K562 (cell line): ENCODE measurements at regions not wholly inside any gene's neighbourhood (a gene's known extent, or its start where the extent isn't known, plus 50 kb on each side); places are given as distances from the start of the nearest gene placed in this dataset.

Experiments
- BRD4 ChIP-seq: fragments of 200-600 bp; sonication (generic); IDR thresholded peaks from 2 replicates; pipeline ENCODE4 v1.6.1; 2017; ENCODE audit warnings: inconsistent platforms
- CHAMP1 ChIP-seq: fragments of 450-650 bp; IDR thresholded peaks from 2 replicates; pipeline ENCODE4 v1.6.1; 2016; ENCODE audit warnings: mild to moderate bottlenecking
- CHD2 ChIP-seq: IDR thresholded peaks from 2 replicates; pipeline ENCODE4 v1.6.1; 2011; ENCODE audit warnings: low read depth, low read length
- CREB5 ChIP-seq: fragments of 250-450 bp; sonication (Bioruptor Pico); IDR thresholded peaks from 2 replicates; pipeline ENCODE4 v1.5.0; 2020; ENCODE audit warnings: mild to moderate bottlenecking
- GABPB2 ChIP-seq: fragments of 250-450 bp; sonication (Bioruptor Pico); conservative IDR thresholded peaks from 2 replicates; pipeline ENCODE4 v1.5.1; 2021; ENCODE audit warnings: mild to moderate bottlenecking
- HCFC1 ChIP-seq: IDR thresholded peaks from 2 replicates; pipeline ENCODE4 v1.6.1; 2012; ENCODE audit warnings: low read depth, low read length, improper control_type of control experiment
- MAFF ChIP-seq: IDR thresholded peaks from 2 replicates; pipeline ENCODE4 v1.6.1; 2012; ENCODE audit warnings: low read length, improper control_type of control experiment
- NFE2 ChIP-seq: IDR thresholded peaks from 2 replicates; pipeline ENCODE4 v1.6.1; 2014; ENCODE audit warnings: antibody characterized with exemption, low read depth
- PBX2 ChIP-seq, 2 experiments: IDR thresholded peaks in 1 of 2; conservative IDR thresholded peaks in 1 of 2; 2 replicates each; pipeline ENCODE4 v1.6.1; 2016; ENCODE audit warnings: low read depth in 2 of 2, mild to moderate bottlenecking in 1 of 2, missing compliant biosample characterization in 1 of 2, missing genetic modification characterization in 1 of 2, moderate library complexity in 1 of 2
- PHTF2 ChIP-seq: fragments of 250-450 bp; sonication (Bioruptor Pico); IDR thresholded peaks from 2 replicates; pipeline ENCODE4 v1.5.0; 2021; ENCODE audit warnings: mild to moderate bottlenecking
- SMAD2 ChIP-seq: fragments of 150-350 bp; IDR thresholded peaks from 2 replicates; pipeline ENCODE4 v1.6.1; 2014; ENCODE audit warnings: low read depth, mild to moderate bottlenecking, low read length
- TCF7 ChIP-seq: sonication (generic); IDR thresholded peaks from 2 replicates; pipeline ENCODE4 v1.6.1; 2016; ENCODE audit warnings: antibody characterized with exemption, borderline replicate concordance
- ZBTB9 ChIP-seq: fragments of 450-650 bp; formaldehyde crosslinking; IDR thresholded peaks from 2 replicates; pipeline ENCODE4 v1.4.0; 2020; ENCODE audit warnings: mild to moderate bottlenecking, moderate library complexity
- ZC3H11A ChIP-seq: IDR thresholded peaks from 2 replicates; pipeline ENCODE4 v1.6.1; 2012; ENCODE audit warnings: low read depth, low read length, improper control_type of control experiment
- ZFPM2 ChIP-seq: fragments of 250-450 bp; sonication (Bioruptor Pico); IDR thresholded peaks from 2 replicates; pipeline ENCODE4 v1.5.1; 2022; ENCODE audit warnings: mild to moderate bottlenecking
- ZNF12 ChIP-seq: sonication (generic); formaldehyde crosslinking; IDR thresholded peaks from 2 replicates; pipeline ENCODE4 v1.4.0; 2020; ENCODE audit warnings: mild to moderate bottlenecking, missing genetic modification reagents
- ZNF165 ChIP-seq: fragments of 250-450 bp; sonication (Bioruptor Pico); IDR thresholded peaks from 2 replicates; pipeline ENCODE4 v1.4.0; 2020; ENCODE audit warnings: borderline replicate concordance
- ZNF354B ChIP-seq: fragments of 250-450 bp; sonication (Bioruptor Pico); IDR thresholded peaks from 2 replicates; pipeline ENCODE4 v1.4.0; 2020
- ZNF431 ChIP-seq: sonication (generic); formaldehyde crosslinking; IDR thresholded peaks from 2 replicates; pipeline ENCODE4 v1.8.0; 2022; ENCODE audit warnings: mild to moderate bottlenecking, missing genetic modification reagents
- ZNF639 ChIP-seq, 2 experiments: fragments of 200-800 bp in 1 of 2; sonication (Bioruptor generic) in 1 of 2; sonication (generic) in 1 of 2; formaldehyde crosslinking in 1 of 2; IDR thresholded peaks in 1 of 2; conservative IDR thresholded peaks in 1 of 2; 2 replicates each; pipeline versions ENCODE4 v1.5.0 to v1.6.1; 2016 to 2020; ENCODE audit warnings: missing compliant biosample characterization in 1 of 2, missing genetic modification characterization in 1 of 2, missing genetic modification reagents in 1 of 2

GRCh38 chr7:106575138-106575823, 85.7 kb downstream of the CCDC71L start (continued):
- TF ChIP-seq PHTF2 (CRISPR knock-in tag), result no peak
- no peak for TF ChIP-seq ZC3H11A
- TF ChIP-seq NFE2, result no peak
- no peak for TF ChIP-seq ZNF354B (CRISPR knock-in tag)
- TF ChIP-seq ZFPM2 (CRISPR knock-in tag), result no peak
- no peak for TF ChIP-seq CHD2
- TF ChIP-seq CREB5 (CRISPR knock-in tag), result no peak
- no peak for TF ChIP-seq CHAMP1
- TF ChIP-seq MAFF, result peak; percentile 14; the same call in 1 of the 2 replicates
- TF ChIP-seq HCFC1, result no peak
- no peak for TF ChIP-seq TCF7
- no peak for TF ChIP-seq PBX2 (CRISPR knock-in tag; IDR thresholded peaks at IDR 0.05; ENCODE audit: low read depth)
- TF ChIP-seq PBX2 (tag; conservative IDR thresholded peaks at IDR 0.05; ENCODE audit: low read depth), result no peak
- TF ChIP-seq ZBTB9, result 0 out of 2 replicates have a peak, but pooled peaks have one; percentile 34
- TF ChIP-seq BRD4, result 0 out of 2 replicates have a peak, but pooled peaks have one; percentile 27
- TF ChIP-seq ZNF12 (CRISPR knock-in tag), result 0 out of 2 replicates have a peak, but pooled peaks have one; percentile 69
- TF ChIP-seq SMAD2, result no peak
- TF ChIP-seq ZNF639 (CRISPR knock-in tag; conservative IDR thresholded peaks at IDR 0.05 in 1 of 2, IDR thresholded peaks at IDR 0.05 in 1 of 2), result no peak
- TF ChIP-seq ZNF431 (CRISPR knock-in tag), result no peak
- TF ChIP-seq GABPB2 (CRISPR knock-in tag), result no peak
- no peak for TF ChIP-seq ZNF165 (CRISPR knock-in tag)
